GM12864 (cell line): ENCODE measurements at regions not wholly inside any gene's neighbourhood (a gene's known extent, or its start where the extent isn't known, plus 50 kb on each side); places are given as distances from the start of the nearest gene placed in this dataset.

ENCODE experiments used
- DNase-seq: peaks from one replicate; pipeline ENCODE4 v3.0.0-alpha.2; 2011; ENCODE audit warnings: low read depth
- H3K4me3 ChIP-seq: 2 replicates; pipeline ENCODE4 v1.5.1; 2011; ENCODE audit warnings: mild to moderate bottlenecking, low read depth, low read length, control low read depth
- CTCF ChIP-seq: IDR thresholded peaks from 2 replicates; pipeline ENCODE4 v1.5.1; 2011; ENCODE audit warnings: low read depth, mild to moderate bottlenecking, moderate library complexity, low read length, control low read depth, inconsistent platforms; ENCODE audit errors: missing control alignments

GRCh38 chr14:30420515-30420914, 138.4 kb upstream of the G2E3 start:
- TF ChIP-seq CTCF, result no peak
- no peak for DNase-seq
- no peak overlapping the region for H3K4me3 ChIP-seq

- no peak for TF ChIP-seq CTCF
- no peak overlapping the region for H3K4me3 ChIP-seq
- DNase-seq, result no peak
Measured at GRCh38 chr14:30426463-30426862, 132.5 kb upstream of the G2E3 start.

GRCh38 chr14:30427401-30427800, 131.6 kb upstream of the G2E3 start:
- H3K4me3 ChIP-seq, result no peak overlapping the region
- no peak for TF ChIP-seq CTCF
- no peak for DNase-seq

- H3K4me3 ChIP-seq, result no peak overlapping the region
- no peak for DNase-seq
- TF ChIP-seq CTCF, result no peak
Measured at GRCh38 chr14:30427846-30428245, 131.1 kb upstream of the G2E3 start.

GRCh38 chr14:30431552-30431951, 127.4 kb upstream of the G2E3 start:
- no peak overlapping the region for H3K4me3 ChIP-seq
- no peak for TF ChIP-seq CTCF
- no peak for DNase-seq

GRCh38 chr14:30440961-30441360, 118.0 kb upstream of the G2E3 start:
- TF ChIP-seq CTCF, result no peak
- H3K4me3 ChIP-seq, result no peak overlapping the region
- DNase-seq, result no peak

GRCh38 chr14:30443368-30444007, 115.5 kb upstream of the G2E3 start:
- H3K4me3 ChIP-seq, result no peak overlapping the region
- DNase-seq, result peak; percentile 3
- TF ChIP-seq CTCF, result peak; percentile 38
